D721Med (cell line): ENCODE measurements at regions not wholly inside any gene's neighbourhood (a gene's known extent, or its start where the extent isn't known, plus 50 kb on each side); places are given as distances from the start of the nearest gene placed in this dataset.

Source experiments
- DNase-seq: peaks from one replicate; pipeline ENCODE4 v3.0.0; 2011; ENCODE audit warnings: low spot score; ENCODE audit not compliant: insufficient read length
- FAIRE-seq: peaks from 2 replicates; lab custom pipeline; 2011; peaks lifted over from hg19 to GRCh38; lab: Jason Lieb, UNC
- CTCF ChIP-seq: IDR thresholded peaks from 2 replicates; pipeline ENCODE4 v1.5.1; 2012; ENCODE audit warnings: mild to moderate bottlenecking, control low read depth; ENCODE audit not compliant: insufficient read depth; ENCODE audit errors: missing control alignments

GRCh38 chr14:31926652-31927347, 150.3 kb upstream of the ARHGAP5 start:
- DNase-seq (no peak), FAIRE-seq (no peak)
- TF ChIP-seq CTCF: no peak

- FAIRE-seq: no peak
- TF ChIP-seq CTCF: no peak
- DNase-seq: no peak
Measured at GRCh38 chr14:31927348-31927832, 149.7 kb upstream of the ARHGAP5 start.

GRCh38 chr14:31930070-31930469, 147.0 kb upstream of the ARHGAP5 start:
- TF ChIP-seq CTCF: no peak
- FAIRE-seq: no peak
- DNase-seq: no peak

- FAIRE-seq (no peak), DNase-seq (no peak)
- TF ChIP-seq CTCF: no peak
Measured at GRCh38 chr14:31930493-31931240, 146.4 kb upstream of the ARHGAP5 start.

GRCh38 chr14:31932675-31933074, 144.4 kb upstream of the ARHGAP5 start:
- DNase-seq (no peak), FAIRE-seq (no peak)
- TF ChIP-seq CTCF: no peak

- DNase-seq: no peak
Measured at GRCh38 chr14:31933716-31934115, 143.4 kb upstream of the ARHGAP5 start.

More at GRCh38 chr14:31933716-31934115, 143.4 kb upstream of the ARHGAP5 start:
- no peak for FAIRE-seq
- no peak for TF ChIP-seq CTCF
